H9 (cell line): ENCODE measurements at regions not wholly inside any gene's neighbourhood (a gene's known extent, or its start where the extent isn't known, plus 50 kb on each side); places are given as distances from the start of the nearest gene placed in this dataset.
A peak's percentile ranks its signal among the peaks of the same experiment; 100 is the strongest.

Experiments used
- DNase-seq: peaks from one replicate; pipeline ENCODE4 v3.0.0-alpha.2; 2017
- H2AFZ ChIP-seq: one replicate; pipeline ENCODE4 v1.6.1; 2013; ENCODE audit warnings: mild to moderate bottlenecking, low read length, control low read depth, moderate library complexity
- H2AK5ac ChIP-seq: 2 replicates; pipeline ENCODE4 v1.6.1; 2013; ENCODE audit warnings: low read length, control low read depth, mixed read lengths; ENCODE audit not compliant: insufficient read length
- H2BK120ac ChIP-seq: one replicate; pipeline ENCODE4 v1.6.1; 2013; ENCODE audit warnings: low read depth, mild to moderate bottlenecking, low read length, control low read depth, inconsistent platforms; ENCODE audit not compliant: poor library complexity, severe bottlenecking
- H2BK12ac ChIP-seq: 2 replicates; pipeline ENCODE4 v1.6.1; 2013; ENCODE audit warnings: low read length, control low read depth, mixed read lengths, low read depth; ENCODE audit not compliant: insufficient read length
- H2BK15ac ChIP-seq: 2 replicates; pipeline ENCODE4 v1.6.1; 2013; ENCODE audit warnings: low read depth, low read length, control low read depth
- H2BK20ac ChIP-seq: one replicate; pipeline ENCODE4 v1.6.1; 2013; ENCODE audit warnings: low read depth, mild to moderate bottlenecking, low read length, control low read depth, inconsistent platforms; ENCODE audit not compliant: poor library complexity, severe bottlenecking
- H2BK5ac ChIP-seq: 2 replicates; pipeline ENCODE4 v1.6.1; 2013; ENCODE audit warnings: low read length, control low read depth, mixed read lengths; ENCODE audit not compliant: insufficient read length
- H3K14ac ChIP-seq: 2 replicates; pipeline ENCODE4 v1.6.1; 2013; ENCODE audit warnings: low read length, control low read depth; ENCODE audit not compliant: insufficient read depth
- H3K18ac ChIP-seq: 2 replicates; pipeline ENCODE4 v1.6.1; 2013; ENCODE audit warnings: low read depth, mild to moderate bottlenecking, mixed read lengths, low read length, control low read depth; ENCODE audit not compliant: insufficient read length
- H3K23ac ChIP-seq: 2 replicates; pipeline ENCODE4 v1.6.1; 2013; ENCODE audit warnings: low read length, control low read depth, mixed read lengths, low read depth; ENCODE audit not compliant: insufficient read length
- H3K23me2 ChIP-seq: 2 replicates; pipeline ENCODE4 v1.6.1; 2013; ENCODE audit warnings: low read depth, mild to moderate bottlenecking, mixed read lengths, low read length, control low read depth; ENCODE audit not compliant: insufficient read length, poor library complexity, severe bottlenecking
- H3K27ac ChIP-seq: 2 replicates; pipeline ENCODE4 v1.5.1; 2013; ENCODE audit warnings: low read length, control low read depth, mixed read lengths, low read depth; ENCODE audit not compliant: insufficient read length
- H3K27me3 ChIP-seq: 2 replicates; pipeline ENCODE4 v1.6.1; 2013; ENCODE audit warnings: low read length, control low read depth, inconsistent platforms; ENCODE audit not compliant: insufficient read depth
- H3K4ac ChIP-seq: 2 replicates; pipeline ENCODE4 v1.6.1; 2013; ENCODE audit warnings: low read depth, mild to moderate bottlenecking, control low read depth, inconsistent platforms, low read length, moderate library complexity
- H3K4me1 ChIP-seq: 2 replicates; pipeline ENCODE4 v1.6.1; 2013; ENCODE audit warnings: low read length, control low read depth, inconsistent platforms; ENCODE audit not compliant: insufficient read depth
- H3K4me2 ChIP-seq: 2 replicates; pipeline ENCODE4 v1.6.1; 2013; ENCODE audit warnings: low read length, control low read depth, mixed read lengths; ENCODE audit not compliant: insufficient read length, insufficient read depth
- H3K56ac ChIP-seq: 2 replicates; pipeline ENCODE4 v1.6.1; 2013; ENCODE audit warnings: low read depth, mild to moderate bottlenecking, mixed read lengths, low read length, control low read depth; ENCODE audit not compliant: insufficient read length
- H3K79me1 ChIP-seq: 2 replicates; pipeline ENCODE4 v1.6.1; 2013; ENCODE audit warnings: low read depth, mild to moderate bottlenecking, moderate library complexity, low read length, control low read depth, inconsistent platforms; ENCODE audit not compliant: insufficient read depth, poor library complexity, severe bottlenecking
- H3K79me2 ChIP-seq: 2 replicates; pipeline ENCODE4 v1.6.1; 2013; ENCODE audit warnings: low read length, control low read depth, inconsistent platforms; ENCODE audit not compliant: insufficient read depth
- H3K9ac ChIP-seq: 2 replicates; pipeline ENCODE4 v1.6.1; 2013; ENCODE audit warnings: low read length, control low read depth, mixed read lengths; ENCODE audit not compliant: insufficient read length; ENCODE audit errors: extremely low read depth
- H3K9me3 ChIP-seq: one replicate; pipeline ENCODE4 v1.6.1; 2013; ENCODE audit warnings: low read depth, low read length, inconsistent platforms; ENCODE audit not compliant: control insufficient read depth
- H3T11ph ChIP-seq: one replicate; pipeline ENCODE4 v1.6.1; 2013; ENCODE audit warnings: mild to moderate bottlenecking, low read length, control low read depth, inconsistent platforms
- H4K20me1 ChIP-seq: one replicate; pipeline ENCODE4 v1.6.1; 2013; ENCODE audit not compliant: control insufficient read depth, insufficient read length, insufficient read depth
- H4K5ac ChIP-seq: 2 replicates; pipeline ENCODE4 v1.6.1; 2013; ENCODE audit warnings: low read depth, mild to moderate bottlenecking, mixed read lengths, low read length, control low read depth; ENCODE audit not compliant: insufficient read length
- H4K8ac ChIP-seq: replicated peaks from 2 replicates; pipeline ENCODE4 v1.6.1; 2013; ENCODE audit warnings: low read length, control low read depth, mixed read lengths, low read depth; ENCODE audit not compliant: insufficient read length
- H4K91ac ChIP-seq: 2 replicates; pipeline ENCODE4 v1.6.1; 2013; ENCODE audit warnings: low read depth, mild to moderate bottlenecking, moderate library complexity, mixed read lengths, low read length, control low read depth; ENCODE audit not compliant: insufficient read length
- H3K27ac Mint-ChIP-seq, 3 experiments: 2 replicates in 2 of 3; 3 replicates in 1 of 3; pipeline ENCODE4 v1.8.0; 2020 to 2021; ENCODE audit warnings: mixed read lengths in 3 of 3, mild to moderate bottlenecking in 1 of 3, moderate library complexity in 1 of 3
- H3K27me3 Mint-ChIP-seq: 2 replicates; pipeline ENCODE4 v1.8.0; 2021; ENCODE audit warnings: low read depth, mild to moderate bottlenecking, moderate library complexity, mixed read lengths
- H3K36me3 Mint-ChIP-seq, 3 experiments: 2 replicates in 2 of 3; 3 replicates in 1 of 3; pipeline ENCODE4 v1.8.0; 2020 to 2021; ENCODE audit warnings: low read depth in 3 of 3, mixed read lengths in 3 of 3; ENCODE audit not compliant: insufficient read depth in 1 of 3
- H3K4me1 Mint-ChIP-seq, 2 experiments: 2 replicates each; pipeline ENCODE4 v1.8.0; 2020; ENCODE audit warnings: mixed read lengths in 2 of 2
- H3K4me3 Mint-ChIP-seq, 2 experiments: 2 replicates in 1 of 2; 3 replicates in 1 of 2; pipeline ENCODE4 v1.8.0; 2020 to 2021; ENCODE audit warnings: mild to moderate bottlenecking in 2 of 2, mixed read lengths in 2 of 2, moderate library complexity in 1 of 2
- H3K9me3 Mint-ChIP-seq, 2 experiments: 2 replicates in 1 of 2; 3 replicates in 1 of 2; pipeline ENCODE4 v1.8.0; 2020; ENCODE audit warnings: mild to moderate bottlenecking in 2 of 2, mixed read lengths in 2 of 2, moderate library complexity in 1 of 2
- CTCF ChIP-seq: fragments of 200-600 bp; sonication (generic); conservative IDR thresholded peaks from 3 replicates; pipeline ENCODE4 v1.8.0; 2021; ENCODE audit warnings: antibody characterized with exemption, mild to moderate bottlenecking
- WGBS: extraction: QIAGEN DNeasy Blood & Tissue Kit; methylation state at CpG from one replicate; pipeline ENCODE4 v1.1.7; 2013; ENCODE audit warnings: missing lambda C conversion rate, low lambda C conversion rate, mixed read lengths; ENCODE audit not compliant: insufficient read length; ENCODE audit errors: extremely low coverage; 5-methylcytosine and 5-hydroxymethylcytosine counted together

GRCh38 chrX:116281106-116281505 lies 110.6 kb downstream of the AGTR2 start:
- no peak overlapping the region for H2BK20ac ChIP-seq
- no peak for TF ChIP-seq CTCF
- H4K91ac ChIP-seq: no peak overlapping the region
- Mint-ChIP-seq H3K27me3 (no peaks in the 10 kb centered on the region), H3K36me3 (no peaks in the 10 kb centered on the region), H3K4me1 (peaks cover 7 to 23% of the 10 kb centered on the region in 2 experiments), H3K9me3 (peaks cover 0 to 3% of the 10 kb centered on the region in 2 experiments; a peak in 1 of 5 replicates), H3K4me3 (no peak overlapping the region), H3K27ac (peak overlapping the region in 1 of 3 experiments; percentile 20; a peak in 1 of 7 replicates)
- no peaks in the 10 kb centered on the region for H3K79me2 ChIP-seq
- H3K27ac ChIP-seq: no peak overlapping the region
- no peak overlapping the region for H2BK5ac ChIP-seq
- H3K56ac ChIP-seq: no peak overlapping the region
- H3K18ac ChIP-seq: no peak overlapping the region
- no peak overlapping the region for H3K14ac ChIP-seq
- H3K27me3 ChIP-seq: no peaks in the 10 kb centered on the region
- no CpG with 5 or more reads among the region's 1 CpG for WGBS
- H3K9me3 ChIP-seq: no peaks in the 10 kb centered on the region
- H2BK15ac ChIP-seq: no peak overlapping the region
- H3K4me2 ChIP-seq: no peak overlapping the region
- DNase-seq: no peak
- H3K4me1 ChIP-seq: no peaks in the 10 kb centered on the region
- H4K8ac ChIP-seq: no peak overlapping the region
- H3K4ac ChIP-seq: no peak overlapping the region
- H3K79me1 ChIP-seq: no peaks in the 10 kb centered on the region
- H3K9ac ChIP-seq: no peak overlapping the region
- H3K23ac ChIP-seq: no peak overlapping the region
- H2BK12ac ChIP-seq: no peak overlapping the region
- no peaks in the 10 kb centered on the region for H3K23me2 ChIP-seq
- no peaks in the 10 kb centered on the region for H4K20me1 ChIP-seq
- no peak overlapping the region for H2BK120ac ChIP-seq
- H2AK5ac ChIP-seq: no peak overlapping the region
- H3T11ph ChIP-seq: no peak overlapping the region
- H4K5ac ChIP-seq: no peak overlapping the region
- no peak overlapping the region for H2AFZ ChIP-seq
